Brain microvascular endothelial cell (primary cell): ENCODE measurements at regions not wholly inside any gene's neighbourhood (a gene's known extent, or its start where the extent isn't known, plus 50 kb on each side); places are given as distances from the start of the nearest gene placed in this dataset.

ENCODE experiments used
- DNase-seq: peaks from one replicate; pipeline ENCODE4 v3.0.0-alpha.2; 2020
- H3K27ac ChIP-seq: fragments of 250-450 bp; sonication (Bioruptor Pico); 2 replicates; pipeline ENCODE4 v1.5.1; 2020; ENCODE audit warnings: mild to moderate bottlenecking, moderate library complexity
- H3K27me3 ChIP-seq: fragments of 250-450 bp; sonication (Bioruptor Pico); replicated peaks from 2 replicates; pipeline ENCODE4 v1.5.1; 2020; ENCODE audit warnings: mild to moderate bottlenecking
- H3K36me3 ChIP-seq: fragments of 250-450 bp; sonication (Bioruptor Pico); replicated peaks from 2 replicates; pipeline ENCODE4 v1.5.1; 2020; ENCODE audit warnings: mild to moderate bottlenecking
- H3K4me3 ChIP-seq: 2 replicates; pipeline ENCODE4 v1.5.1; 2011; ENCODE audit warnings: low read depth, mild to moderate bottlenecking, control low read depth, low read length, moderate library complexity
- in situ Hi-C: cut with HindIII; loops from 2 replicates; pipeline ENCODE4 v1.10.0; 2017; ENCODE audit warnings: low sequenced_read_pairs, low pct_ligation_motif_present
- TF ChIP-seq, protein P1 (sequence below): IDR thresholded peaks from 2 replicates; pipeline ENCODE4 v1.5.1; 2011; ENCODE audit warnings: low read depth, mild to moderate bottlenecking, moderate library complexity, low read length, control low read depth, inconsistent platforms; ENCODE audit errors: missing control alignments

DNA sequence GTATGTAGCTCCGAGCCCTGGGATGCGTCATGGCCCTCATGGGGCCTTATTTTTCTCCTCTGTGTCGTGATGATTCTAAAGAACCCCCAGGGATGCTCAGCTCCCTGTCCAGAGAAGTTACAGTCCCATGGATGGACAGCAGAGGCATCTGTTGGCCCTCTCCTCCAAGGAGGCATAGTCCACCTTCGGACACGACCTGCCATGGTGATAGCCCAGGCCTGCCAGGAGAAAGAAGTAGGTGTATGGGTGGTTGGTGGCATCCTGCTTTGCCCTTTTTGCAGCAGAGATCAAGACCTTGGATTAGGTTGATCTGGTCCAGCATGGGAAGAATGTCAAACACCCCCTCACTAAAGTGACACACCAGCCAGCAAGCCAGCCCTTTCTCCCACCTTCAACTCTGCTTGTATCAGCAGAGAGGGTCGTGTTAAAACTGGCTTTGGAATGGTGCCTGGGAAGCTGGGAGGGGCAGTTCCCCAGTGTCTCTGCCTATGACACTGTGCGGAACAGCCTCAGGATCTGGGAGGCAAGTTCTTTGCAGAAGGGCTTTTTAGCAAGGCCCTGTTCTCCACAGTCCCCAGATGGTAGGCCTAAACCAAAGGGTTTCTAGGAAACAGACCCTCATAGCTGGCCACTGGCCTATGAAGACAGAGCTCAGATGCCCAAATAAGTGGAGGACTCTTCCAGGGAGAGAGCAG is 259.9 kb upstream of the RPL38 start:
- TF ChIP-seq, protein P1, sequence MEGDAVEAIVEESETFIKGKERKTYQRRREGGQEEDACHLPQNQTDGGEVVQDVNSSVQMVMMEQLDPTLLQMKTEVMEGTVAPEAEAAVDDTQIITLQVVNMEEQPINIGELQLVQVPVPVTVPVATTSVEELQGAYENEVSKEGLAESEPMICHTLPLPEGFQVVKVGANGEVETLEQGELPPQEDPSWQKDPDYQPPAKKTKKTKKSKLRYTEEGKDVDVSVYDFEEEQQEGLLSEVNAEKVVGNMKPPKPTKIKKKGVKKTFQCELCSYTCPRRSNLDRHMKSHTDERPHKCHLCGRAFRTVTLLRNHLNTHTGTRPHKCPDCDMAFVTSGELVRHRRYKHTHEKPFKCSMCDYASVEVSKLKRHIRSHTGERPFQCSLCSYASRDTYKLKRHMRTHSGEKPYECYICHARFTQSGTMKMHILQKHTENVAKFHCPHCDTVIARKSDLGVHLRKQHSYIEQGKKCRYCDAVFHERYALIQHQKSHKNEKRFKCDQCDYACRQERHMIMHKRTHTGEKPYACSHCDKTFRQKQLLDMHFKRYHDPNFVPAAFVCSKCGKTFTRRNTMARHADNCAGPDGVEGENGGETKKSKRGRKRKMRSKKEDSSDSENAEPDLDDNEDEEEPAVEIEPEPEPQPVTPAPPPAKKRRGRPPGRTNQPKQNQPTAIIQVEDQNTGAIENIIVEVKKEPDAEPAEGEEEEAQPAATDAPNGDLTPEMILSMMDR: no peak
- Histone ChIP-seq H3K36me3 (no peaks in the 10 kb centered on the region), H3K4me3 (no peak overlapping the region), H3K27me3 (no peaks in the 10 kb centered on the region), H3K27ac (no peak overlapping the region)
- DNase-seq: no peak
- in situ Hi-C loops: no loop called here

DNA sequence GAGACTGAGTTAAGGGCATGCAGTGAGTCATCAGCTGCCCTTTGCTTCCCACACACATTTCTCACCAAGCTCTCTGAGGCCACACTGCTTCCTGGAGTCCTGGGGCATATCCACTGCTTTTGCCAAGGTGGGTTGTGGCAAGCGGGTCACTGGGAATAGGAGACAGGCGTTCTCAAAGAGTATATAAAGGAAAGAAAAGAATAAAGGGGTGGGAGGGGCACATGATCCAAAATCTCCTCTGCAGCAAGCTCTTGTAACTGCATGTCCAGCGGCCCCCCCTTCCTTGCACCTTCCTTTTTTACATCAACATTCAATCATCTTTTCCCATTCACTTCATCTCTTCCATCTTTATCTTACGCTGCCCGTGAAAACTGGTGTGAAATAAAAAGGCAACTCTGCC is 259.1 kb upstream of the RPL38 start:
- Histone ChIP-seq H3K27me3 (no peaks in the 10 kb centered on the region), H3K36me3 (no peaks in the 10 kb centered on the region), H3K4me3 (no peak overlapping the region), H3K27ac (no peak overlapping the region)
- TF ChIP-seq, protein P1: no peak
- in situ Hi-C loops: no loop called here
- DNase-seq: no peak

DNA sequence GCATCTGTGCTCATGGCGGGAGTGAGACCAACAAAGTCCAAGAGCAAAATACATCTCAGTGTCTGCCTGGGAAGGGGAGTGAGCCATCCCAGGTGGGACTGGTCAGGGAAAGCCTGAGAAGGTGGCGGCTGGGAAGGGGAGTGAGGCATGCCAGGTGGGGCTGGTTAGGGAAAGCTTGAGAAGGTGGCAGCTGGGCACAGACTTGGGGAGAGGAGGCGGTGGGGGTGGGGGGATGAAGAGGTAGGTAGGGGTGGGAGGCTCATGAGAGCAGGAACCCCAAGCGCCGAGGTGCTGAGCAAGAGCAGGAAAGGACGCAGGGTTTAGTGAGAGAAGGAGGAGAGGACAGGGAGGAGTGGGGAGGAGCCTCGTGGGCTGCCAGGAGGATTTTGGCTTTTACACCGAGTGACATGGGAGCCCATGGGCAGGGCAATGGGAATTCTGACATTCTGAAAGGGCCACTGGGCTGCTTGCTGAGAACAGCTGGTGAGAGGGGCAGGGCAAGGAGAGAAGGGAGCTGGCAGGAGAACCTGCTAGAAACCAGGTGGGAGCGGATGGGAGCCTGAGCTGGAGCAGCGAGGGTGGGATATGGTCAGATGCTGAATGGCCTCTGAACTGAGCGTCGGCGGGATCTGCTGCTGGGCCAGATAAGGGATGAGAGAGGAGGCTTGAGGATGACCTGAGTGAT is 256.1 kb upstream of the RPL38 start:
- H3K4me3 ChIP-seq: no peak overlapping the region
- no peaks in the 10 kb centered on the region for H3K36me3 ChIP-seq
- no peak for DNase-seq
- TF ChIP-seq, protein P1: no peak
- H3K27ac ChIP-seq: no peak overlapping the region
- peaks cover 5% of the 10 kb centered on the region for H3K27me3 ChIP-seq
- in situ Hi-C loops: no loop called here

DNA sequence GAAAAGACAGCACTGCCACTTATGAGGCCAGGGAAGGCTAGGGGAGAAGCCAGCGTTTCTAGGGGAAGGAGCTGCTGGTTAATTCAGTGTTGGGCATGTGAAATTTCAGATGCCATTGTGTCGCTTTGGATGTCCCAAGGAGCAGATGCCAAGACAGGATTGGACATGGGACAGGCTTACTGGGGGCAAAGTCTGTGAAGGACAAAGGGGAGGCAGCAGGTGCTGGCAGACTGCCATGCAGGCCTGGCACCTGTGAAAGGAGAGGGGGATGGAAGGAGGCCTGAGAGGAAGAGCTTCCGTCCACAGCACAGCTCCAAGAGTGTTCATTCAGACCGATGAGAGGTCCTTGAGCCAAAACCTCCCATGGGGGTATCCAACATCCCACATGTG is 255.5 kb upstream of the RPL38 start:
- Histone ChIP-seq H3K27me3 (peaks cover 7% of the 10 kb centered on the region), H3K27ac (no peak overlapping the region), H3K4me3 (no peak overlapping the region), H3K36me3 (no peaks in the 10 kb centered on the region)
- TF ChIP-seq, protein P1: no peak
- in situ Hi-C loops: no loop called here
- DNase-seq: no peak

DNA sequence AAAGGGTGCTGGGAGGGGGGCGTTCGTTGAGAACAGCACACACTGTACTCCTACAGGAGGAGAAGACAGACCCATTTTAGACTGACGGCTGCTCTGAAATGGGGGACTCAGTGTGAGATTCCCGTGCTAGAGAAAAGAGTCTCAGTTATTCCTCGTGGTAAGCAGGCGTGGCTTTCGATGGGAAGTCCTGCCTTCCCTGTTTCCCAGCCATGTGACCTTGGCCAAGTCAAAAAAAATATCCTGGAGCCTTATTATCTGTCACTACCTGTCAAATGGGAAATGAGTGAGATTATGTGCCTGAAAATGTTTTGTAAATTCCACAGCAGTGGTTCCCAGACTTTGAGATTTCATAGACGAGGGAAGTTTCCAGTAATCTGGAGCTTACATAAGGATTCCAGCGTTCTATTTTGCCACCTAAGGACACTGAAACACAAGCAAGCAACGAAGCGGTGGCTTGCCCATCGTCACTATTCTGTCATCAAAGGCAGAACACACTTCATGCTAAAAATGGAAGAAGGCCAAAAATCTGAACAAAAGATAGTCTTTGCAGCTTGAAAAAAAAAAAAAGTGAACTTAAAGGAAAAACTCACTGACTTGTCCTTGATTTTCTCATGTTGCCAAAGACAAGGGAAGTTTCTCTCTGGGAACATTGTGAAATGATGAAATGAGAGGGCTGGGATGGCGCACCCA is 253.4 kb upstream of the RPL38 start:
- Histone ChIP-seq H3K27ac (no peak overlapping the region), H3K27me3 (peaks cover 7% of the 10 kb centered on the region), H3K36me3 (no peaks in the 10 kb centered on the region), H3K4me3 (no peak overlapping the region)
- in situ Hi-C loops: no loop called here
- TF ChIP-seq, protein P1: no peak
- no peak for DNase-seq

DNA sequence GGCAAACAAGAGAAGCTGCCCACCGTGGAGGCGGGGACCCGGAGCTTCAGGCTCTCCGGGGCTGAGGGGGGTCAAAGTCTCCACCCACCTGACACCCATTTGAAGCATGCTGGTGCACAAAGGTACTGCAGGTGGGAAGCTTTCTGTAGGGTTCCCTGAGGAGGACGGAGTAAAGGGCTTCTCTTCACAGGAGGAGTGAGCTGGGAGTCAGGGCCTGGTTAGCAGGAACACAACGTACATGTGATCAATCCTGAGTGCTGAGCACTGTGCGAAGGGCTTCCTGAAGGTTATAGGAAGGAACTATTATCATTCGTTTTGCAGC is 252.9 kb upstream of the RPL38 start:
- no peak for DNase-seq
- TF ChIP-seq, protein P1: no peak
- Histone ChIP-seq H3K27ac (no peak overlapping the region), H3K27me3 (peaks cover 7% of the 10 kb centered on the region), H3K36me3 (no peaks in the 10 kb centered on the region), H3K4me3 (no peak overlapping the region)
- in situ Hi-C loops: no loop called here
